Activated CD4-positive, alpha-beta T cell treated with anti-CD3 and anti-CD28 coated beads, Interleukin-2, amount 10 ng/mL, durations not matched to agents 24 days and 14 days (primary cell): ENCODE measurements at regions not wholly inside any gene's neighbourhood (a gene's known extent, or its start where the extent isn't known, plus 50 kb on each side); places are given as distances from the start of the nearest gene placed in this dataset.

Source experiments
- DNase-seq: peaks from one replicate; pipeline ENCODE4 v3.0.0; 2022
- H3K27ac Mint-ChIP-seq: one replicate; pipeline ENCODE4 v1.8.0; 2022; ENCODE audit warnings: mild to moderate bottlenecking, mixed read lengths
- H3K27me3 Mint-ChIP-seq: one replicate; pipeline ENCODE4 v1.8.0; 2022; ENCODE audit warnings: mixed read lengths
- H3K36me3 Mint-ChIP-seq: one replicate; pipeline ENCODE4 v1.8.0; 2022; ENCODE audit warnings: low read depth, mild to moderate bottlenecking, mixed read lengths
- H3K4me1 Mint-ChIP-seq: one replicate; pipeline ENCODE4 v1.8.0; 2021; ENCODE audit warnings: mixed read lengths
- H3K4me3 Mint-ChIP-seq: one replicate; pipeline ENCODE4 v1.8.0; 2022; ENCODE audit warnings: mild to moderate bottlenecking, moderate library complexity, mixed read lengths
- H3K9me3 Mint-ChIP-seq: one replicate; pipeline ENCODE4 v1.8.0; 2021; ENCODE audit warnings: mixed read lengths
- intact Hi-C: fragments of 100-400 bp; cut with micrococcal nuclease; formaldehyde crosslinking; loops from one replicate; pipeline ENCODE4 v1.15.1; 2023

DNA sequence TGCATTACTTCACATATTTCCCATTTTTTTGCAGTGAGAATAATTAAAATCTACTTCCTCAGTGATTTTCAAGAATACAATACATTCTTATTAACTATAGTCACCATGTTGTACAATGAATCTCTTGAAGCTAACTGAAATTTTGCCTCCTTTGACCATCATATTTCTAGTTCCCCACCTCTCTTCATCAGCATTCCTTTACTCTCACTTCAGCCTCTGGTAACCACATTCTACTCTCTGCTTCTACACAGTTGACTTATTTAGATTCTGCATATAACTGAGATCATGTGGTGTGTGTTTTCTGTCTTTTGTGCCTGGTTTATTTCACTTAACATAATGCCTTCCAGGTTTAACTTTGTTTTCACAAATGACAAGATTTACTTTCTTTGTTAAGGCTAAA, 304.4 kb upstream of the LYPLAL1 start:
- Mint-ChIP-seq H3K4me1 (peaks cover 1% of the 10 kb centered on the region), H3K27me3 (no peaks in the 10 kb centered on the region), H3K4me3 (no peak overlapping the region), H3K36me3 (no peaks in the 10 kb centered on the region), H3K27ac (no peak overlapping the region), H3K9me3 (no peaks in the 10 kb centered on the region)
- no peak for DNase-seq
- intact Hi-C loops = no loop called here

DNA sequence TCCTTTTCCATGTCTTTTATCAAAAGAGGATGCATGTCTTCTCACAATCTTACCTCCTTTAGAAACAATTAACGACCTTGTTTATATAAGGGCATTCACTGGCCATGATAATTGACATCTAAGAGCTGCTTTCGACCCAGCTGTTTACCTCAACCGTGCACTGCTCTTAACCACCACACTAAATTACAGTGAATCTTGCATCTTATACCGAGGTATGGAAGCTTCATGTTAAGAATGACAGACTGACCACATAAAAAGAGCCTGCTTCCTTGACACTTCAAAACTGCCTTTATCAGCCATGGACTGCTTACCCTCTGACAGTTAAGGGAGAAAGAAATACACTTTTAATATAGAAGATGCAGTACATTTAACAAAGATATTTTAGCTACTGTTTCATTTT, 301.7 kb upstream of the LYPLAL1 start:
- no peaks in the 10 kb centered on the region for H3K9me3 Mint-ChIP-seq
- no peak for DNase-seq
- H3K27me3 Mint-ChIP-seq = no peaks in the 10 kb centered on the region
- intact Hi-C loops = no loop called here
- H3K27ac Mint-ChIP-seq = no peak overlapping the region
- H3K36me3 Mint-ChIP-seq = no peaks in the 10 kb centered on the region
- H3K4me1 Mint-ChIP-seq = peaks cover 3% of the 10 kb centered on the region
- no peak overlapping the region for H3K4me3 Mint-ChIP-seq

DNA sequence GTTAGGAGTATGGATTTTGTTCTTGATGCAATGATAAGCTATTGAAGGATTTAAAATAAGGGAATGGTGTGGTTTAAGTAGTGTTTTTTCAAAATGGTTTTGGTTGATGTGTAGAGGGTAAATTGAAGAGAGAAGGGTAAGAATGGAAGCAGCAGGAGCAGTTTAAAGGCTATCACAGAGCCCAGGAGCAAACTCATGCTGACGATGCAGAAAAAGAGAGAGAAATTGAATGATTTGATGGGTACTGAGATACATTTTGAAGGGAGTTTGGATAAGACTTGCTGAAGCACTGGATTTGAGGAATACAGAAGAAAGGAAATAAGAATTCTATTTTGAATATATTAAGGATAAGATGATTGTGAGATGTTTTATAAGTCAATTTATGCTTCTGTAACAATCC, 300.8 kb upstream of the LYPLAL1 start:
- H3K9me3 Mint-ChIP-seq = no peaks in the 10 kb centered on the region
- H3K27me3 Mint-ChIP-seq = no peaks in the 10 kb centered on the region
- no peak overlapping the region for H3K27ac Mint-ChIP-seq
- H3K4me3 Mint-ChIP-seq = no peak overlapping the region
- H3K36me3 Mint-ChIP-seq = no peaks in the 10 kb centered on the region
- DNase-seq = no peak
- peaks cover 3% of the 10 kb centered on the region for H3K4me1 Mint-ChIP-seq
- intact Hi-C loops = no loop called here

DNA sequence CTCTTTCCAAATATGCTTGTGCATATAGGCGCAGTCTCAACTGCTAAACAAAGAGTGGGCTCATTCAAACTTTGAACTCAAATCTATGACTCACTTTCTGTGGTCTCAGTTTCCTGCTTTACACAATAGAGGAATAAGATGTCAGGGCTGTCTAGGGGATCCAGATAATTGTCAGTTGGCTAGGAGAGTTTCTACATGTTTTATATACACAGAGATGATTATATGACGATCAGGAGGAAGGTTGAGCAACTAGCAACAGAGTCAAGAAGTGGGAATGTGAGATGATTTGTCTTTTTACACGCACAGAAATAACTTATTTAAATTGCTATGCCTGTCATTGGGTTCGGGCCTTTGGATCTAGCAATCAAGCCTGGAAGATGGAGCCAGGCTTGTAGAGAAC, 299.4 kb upstream of the LYPLAL1 start:
- intact Hi-C loops = no loop called here
- peaks cover 3% of the 10 kb centered on the region for H3K4me1 Mint-ChIP-seq
- DNase-seq = no peak
- no peaks in the 10 kb centered on the region for H3K27me3 Mint-ChIP-seq
- no peaks in the 10 kb centered on the region for H3K9me3 Mint-ChIP-seq
- H3K27ac Mint-ChIP-seq = no peak overlapping the region
- no peak overlapping the region for H3K4me3 Mint-ChIP-seq
- H3K36me3 Mint-ChIP-seq = no peaks in the 10 kb centered on the region

DNA sequence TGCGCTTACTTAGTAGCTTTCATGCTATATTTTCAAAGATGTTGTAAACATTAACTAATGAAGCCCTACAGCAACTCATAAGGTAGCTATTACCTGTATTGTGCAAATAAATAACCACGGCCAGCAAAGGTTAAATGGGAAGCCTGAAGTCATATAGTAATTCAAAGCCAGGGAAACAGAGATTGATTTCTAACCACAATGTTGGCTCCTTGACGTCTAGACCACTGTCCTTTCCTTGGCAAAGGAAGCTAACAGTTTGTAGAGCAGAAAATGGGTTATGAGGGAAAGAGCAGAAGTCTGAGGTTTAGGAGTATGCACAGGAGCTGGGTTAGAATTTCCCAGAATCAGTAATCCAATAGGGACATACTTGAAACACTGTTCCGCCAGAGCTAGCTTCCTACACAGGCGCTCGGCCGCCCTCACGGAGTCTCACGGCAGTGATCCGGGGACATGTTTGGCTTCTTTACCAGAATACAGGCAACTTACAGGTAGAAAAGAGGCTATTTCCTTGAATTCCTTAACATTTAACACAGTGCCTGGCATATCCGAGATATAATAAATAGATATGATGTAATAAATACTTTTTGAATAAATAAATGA, 298.8 kb upstream of the LYPLAL1 start:
- H3K36me3 Mint-ChIP-seq = no peaks in the 10 kb centered on the region
- no peak overlapping the region for H3K27ac Mint-ChIP-seq
- no peaks in the 10 kb centered on the region for H3K9me3 Mint-ChIP-seq
- DNase-seq = no peak
- H3K4me1 Mint-ChIP-seq = peaks cover 3% of the 10 kb centered on the region
- no peak overlapping the region for H3K4me3 Mint-ChIP-seq
- intact Hi-C loops = no loop called here
- no peaks in the 10 kb centered on the region for H3K27me3 Mint-ChIP-seq

DNA sequence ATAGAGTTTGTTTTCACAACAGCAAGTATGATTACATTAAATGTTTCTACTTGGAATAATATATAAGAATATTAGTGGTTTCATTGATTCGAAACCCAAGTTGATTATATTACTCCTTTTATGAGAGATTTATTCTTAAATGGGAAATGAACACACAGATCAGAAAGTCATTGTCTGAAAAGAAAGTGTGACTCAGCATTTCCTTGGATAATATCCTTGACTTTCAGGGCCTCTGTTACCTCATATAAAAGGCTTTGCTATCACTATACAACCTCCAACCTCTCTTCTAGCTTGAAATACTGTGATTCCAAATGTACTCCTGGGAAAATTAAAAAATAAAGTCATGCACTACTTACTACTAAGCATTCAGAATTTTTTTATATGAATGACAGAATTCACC, 295.3 kb upstream of the LYPLAL1 start:
- Mint-ChIP-seq H3K27ac (no peak overlapping the region), H3K9me3 (no peaks in the 10 kb centered on the region), H3K4me3 (no peak overlapping the region), H3K4me1 (peaks cover 3% of the 10 kb centered on the region), H3K27me3 (no peaks in the 10 kb centered on the region), H3K36me3 (no peaks in the 10 kb centered on the region)
- intact Hi-C loops = no loop called here
- no peak for DNase-seq

DNA sequence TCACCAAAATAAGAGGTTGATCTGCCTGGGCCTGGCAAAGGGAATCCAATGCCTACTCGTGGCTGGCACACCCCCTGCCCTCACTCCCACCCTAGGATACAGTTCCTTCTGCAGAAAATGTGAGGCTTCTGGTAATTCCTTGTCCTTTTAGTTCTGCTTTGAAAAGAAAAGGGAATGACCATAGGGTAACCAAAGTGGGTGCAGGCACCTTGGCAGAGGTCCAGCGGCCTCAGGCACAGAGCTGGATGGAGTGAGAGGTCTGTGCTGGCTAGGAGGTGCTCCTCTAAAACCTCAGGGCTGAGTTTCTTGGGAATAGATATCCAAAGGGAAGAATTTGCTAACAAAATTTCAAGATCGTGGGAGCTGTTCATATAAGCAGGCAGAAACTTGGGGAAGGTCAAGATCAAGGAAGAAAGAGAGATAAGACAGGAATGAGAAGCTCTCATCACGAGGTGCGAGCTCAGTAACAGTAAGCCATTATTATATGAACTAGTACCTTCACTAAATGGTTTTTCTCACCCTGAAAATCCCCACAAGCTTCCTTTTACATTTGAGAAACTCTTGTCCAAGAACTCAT, 293.1 kb upstream of the LYPLAL1 start:
- Mint-ChIP-seq H3K4me3 (no peak overlapping the region), H3K4me1 (no peaks in the 10 kb centered on the region), H3K27ac (no peak overlapping the region), H3K27me3 (no peaks in the 10 kb centered on the region), H3K9me3 (peaks cover 5% of the 10 kb centered on the region), H3K36me3 (no peaks in the 10 kb centered on the region)
- no peak for DNase-seq
- intact Hi-C loops = no loop called here

DNA sequence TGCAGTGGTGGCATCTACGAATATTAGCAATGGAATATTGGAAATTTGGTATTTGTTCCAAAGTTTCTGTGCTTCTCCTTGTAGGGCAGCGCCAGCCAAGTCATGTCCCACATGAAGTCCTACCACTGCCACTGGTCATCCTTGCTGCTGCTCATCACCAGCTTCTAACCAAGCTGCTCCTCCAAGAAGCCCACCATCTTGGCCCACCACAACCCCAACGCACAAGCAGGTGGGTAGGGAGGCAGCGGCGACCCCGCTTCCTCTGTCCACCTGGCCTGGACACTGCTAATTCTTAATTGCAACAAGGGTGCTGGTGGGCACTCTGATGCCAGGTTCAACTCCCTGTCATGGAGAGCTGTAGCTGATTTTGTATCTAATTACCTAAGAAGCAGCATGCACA, 291.2 kb upstream of the LYPLAL1 start:
- DNase-seq = no peak
- Mint-ChIP-seq H3K27ac (no peak overlapping the region), H3K27me3 (no peaks in the 10 kb centered on the region), H3K4me1 (no peaks in the 10 kb centered on the region), H3K4me3 (no peak overlapping the region), H3K36me3 (no peaks in the 10 kb centered on the region), H3K9me3 (peaks cover 5% of the 10 kb centered on the region)
- intact Hi-C loops = no loop called here

DNA sequence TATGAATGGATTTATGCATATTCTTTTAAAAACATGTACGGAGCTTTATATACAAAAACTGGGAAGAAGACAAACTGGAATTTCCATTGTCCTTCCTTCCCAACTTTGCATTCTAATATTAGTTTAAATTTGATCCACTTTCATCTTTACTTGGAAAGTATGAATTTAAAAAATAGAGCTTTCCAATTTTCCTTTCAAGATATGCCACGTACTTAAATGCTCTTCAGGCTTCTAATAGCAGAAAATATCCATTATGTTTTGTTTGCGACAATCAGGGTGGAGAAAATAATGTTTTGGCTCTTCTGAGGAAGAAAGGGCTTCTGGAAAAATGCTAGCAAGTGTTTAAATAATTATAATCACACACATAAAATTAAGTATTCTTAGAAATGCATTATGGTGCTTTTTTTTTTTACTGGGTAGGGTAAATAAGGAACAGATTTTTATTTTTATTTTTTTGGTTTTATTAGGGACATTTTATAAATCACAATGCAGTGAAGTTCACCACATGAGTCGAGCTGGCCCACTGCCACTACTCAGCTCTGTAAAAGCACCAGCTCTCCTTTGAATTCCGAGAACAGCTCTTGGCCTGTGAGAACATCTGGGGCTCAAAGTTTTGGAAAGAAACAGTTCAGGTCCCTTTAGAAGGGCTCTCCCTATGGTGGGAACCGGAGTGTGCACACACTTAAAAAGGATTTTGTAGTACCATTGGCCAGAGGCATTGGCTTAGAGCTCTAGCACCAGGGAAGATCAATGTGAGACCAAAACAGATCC, 287.4 kb upstream of the LYPLAL1 start:
- intact Hi-C loops = no loop called here
- no peak overlapping the region for H3K4me3 Mint-ChIP-seq
- peaks cover 5% of the 10 kb centered on the region for H3K9me3 Mint-ChIP-seq
- no peaks in the 10 kb centered on the region for H3K4me1 Mint-ChIP-seq
- H3K27ac Mint-ChIP-seq = no peak overlapping the region
- H3K36me3 Mint-ChIP-seq = no peaks in the 10 kb centered on the region
- H3K27me3 Mint-ChIP-seq = no peaks in the 10 kb centered on the region
- DNase-seq = no peak

DNA sequence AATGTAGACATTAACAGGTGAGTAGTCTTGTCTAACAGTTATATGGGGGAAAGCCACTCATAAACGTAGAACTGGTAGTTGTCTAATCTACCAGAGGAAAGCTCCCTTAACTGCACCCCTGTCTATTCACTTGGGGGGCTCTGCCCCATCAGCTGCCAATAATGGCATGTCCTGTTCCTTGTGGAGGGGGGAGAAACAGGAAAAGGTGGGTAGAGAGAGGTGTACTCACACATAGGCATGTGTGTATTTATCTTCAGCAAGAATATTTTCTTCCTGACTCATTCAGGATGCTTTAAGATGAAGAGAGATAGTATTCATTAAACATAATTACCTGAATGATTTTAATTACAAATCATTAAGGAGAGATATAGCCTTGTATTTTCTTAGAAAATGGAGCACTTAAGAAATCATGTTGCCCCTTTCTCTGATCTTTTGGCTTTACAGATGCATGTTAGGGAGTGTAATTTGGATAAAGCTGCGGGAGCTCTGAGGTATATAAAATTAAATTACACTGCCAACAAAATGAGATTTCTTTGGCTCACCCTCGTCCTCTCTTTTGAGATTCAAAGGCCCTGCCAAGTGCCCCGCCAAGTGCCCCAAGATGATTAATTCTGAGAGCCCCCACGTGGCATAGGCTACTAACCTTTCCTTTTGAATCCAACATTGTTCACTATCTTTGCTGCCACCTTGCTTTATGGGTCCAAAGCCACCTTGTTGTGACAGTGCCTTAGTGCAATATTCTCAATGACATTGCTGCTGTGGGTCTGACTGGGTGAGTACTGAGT, 286.3 kb upstream of the LYPLAL1 start:
- H3K27me3 Mint-ChIP-seq = no peaks in the 10 kb centered on the region
- H3K27ac Mint-ChIP-seq = no peak overlapping the region
- H3K36me3 Mint-ChIP-seq = no peaks in the 10 kb centered on the region
- no peak overlapping the region for H3K4me3 Mint-ChIP-seq
- H3K4me1 Mint-ChIP-seq = no peaks in the 10 kb centered on the region
- H3K9me3 Mint-ChIP-seq = peaks cover 5% of the 10 kb centered on the region
- no peak for DNase-seq
- intact Hi-C loops = no loop called here

DNA sequence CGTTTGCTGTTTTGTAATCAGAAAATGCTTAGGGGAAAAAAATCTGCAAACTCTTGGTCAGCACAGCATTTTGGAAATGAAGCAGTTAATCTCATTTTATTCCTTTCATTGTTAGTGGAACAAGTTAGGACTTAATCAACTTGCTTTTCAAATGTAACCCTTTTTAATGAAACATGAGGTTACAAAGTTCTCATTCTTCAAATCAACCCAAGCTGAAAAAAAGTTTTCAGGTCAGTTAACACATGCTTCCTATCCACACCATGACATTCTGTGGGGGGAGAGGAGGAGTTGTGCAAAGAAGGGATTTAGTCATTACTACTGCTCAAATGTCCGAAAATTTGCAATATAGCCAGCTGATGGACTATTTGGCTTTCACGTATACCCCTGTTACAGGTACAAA, 283.2 kb upstream of the LYPLAL1 start:
- H3K9me3 Mint-ChIP-seq = no peaks in the 10 kb centered on the region
- intact Hi-C loops = no loop called here
- H3K4me1 Mint-ChIP-seq = no peaks in the 10 kb centered on the region

DNA sequence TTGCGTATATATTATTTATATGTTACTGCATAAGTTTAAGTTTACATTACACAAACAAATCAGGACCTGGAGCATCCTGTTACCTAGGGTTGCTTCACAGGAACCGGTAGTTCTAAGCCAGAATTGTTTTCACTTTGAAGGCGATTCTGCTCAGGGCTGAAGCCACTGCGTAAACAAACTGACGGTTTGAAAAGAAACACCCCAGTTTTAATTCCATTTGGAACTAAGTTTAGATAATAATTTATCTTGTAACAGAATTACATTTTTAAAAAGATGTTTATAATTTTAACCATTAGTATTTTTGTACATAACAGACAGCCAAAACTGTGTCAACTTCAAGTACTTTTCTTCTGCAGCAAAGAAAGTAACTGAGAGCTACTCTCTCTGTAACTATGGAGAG, 282.1 kb upstream of the LYPLAL1 start:
- Mint-ChIP-seq H3K4me3 (no peak overlapping the region), H3K36me3 (no peaks in the 10 kb centered on the region), H3K4me1 (no peaks in the 10 kb centered on the region), H3K27ac (no peak overlapping the region), H3K27me3 (no peaks in the 10 kb centered on the region), H3K9me3 (no peaks in the 10 kb centered on the region)
- DNase-seq = no peak
- intact Hi-C loops = no loop called here

More for the DNA sequence above, 283.2 kb upstream of the LYPLAL1 start:
- Mint-ChIP-seq H3K27ac (no peak overlapping the region), H3K36me3 (no peaks in the 10 kb centered on the region), H3K27me3 (no peaks in the 10 kb centered on the region), H3K4me3 (no peak overlapping the region)
- DNase-seq = no peak

DNA sequence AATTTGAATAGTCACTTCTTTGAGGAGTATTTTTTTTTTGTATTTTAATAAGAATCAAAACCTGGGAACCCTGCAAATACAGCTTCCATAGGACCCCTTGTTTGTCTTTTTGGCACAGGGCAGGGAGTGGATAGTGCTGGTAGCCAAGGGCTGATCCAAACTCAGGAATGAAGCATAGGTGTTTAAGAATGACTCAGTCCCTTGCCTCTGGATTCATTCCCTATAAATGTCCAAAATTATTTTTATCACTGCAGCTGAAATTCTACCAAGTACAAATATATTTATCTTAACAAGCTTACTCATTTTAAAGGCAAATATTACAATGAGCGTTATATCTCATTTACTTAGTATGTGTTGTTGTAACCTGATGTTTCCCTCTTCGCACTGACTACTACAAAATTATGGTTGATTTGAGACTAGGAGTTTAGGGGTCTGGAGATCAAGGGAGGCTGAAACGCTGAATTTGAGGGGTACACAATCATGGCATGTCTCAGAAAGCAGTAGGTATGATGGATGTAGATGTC, 278.6 kb upstream of the LYPLAL1 start:
- intact Hi-C loops = no loop called here
- no peaks in the 10 kb centered on the region for H3K36me3 Mint-ChIP-seq
- H3K9me3 Mint-ChIP-seq = no peaks in the 10 kb centered on the region
- no peaks in the 10 kb centered on the region for H3K4me1 Mint-ChIP-seq
- H3K4me3 Mint-ChIP-seq = no peak overlapping the region
- no peak for DNase-seq
- H3K27ac Mint-ChIP-seq = no peak overlapping the region
- no peaks in the 10 kb centered on the region for H3K27me3 Mint-ChIP-seq

DNA sequence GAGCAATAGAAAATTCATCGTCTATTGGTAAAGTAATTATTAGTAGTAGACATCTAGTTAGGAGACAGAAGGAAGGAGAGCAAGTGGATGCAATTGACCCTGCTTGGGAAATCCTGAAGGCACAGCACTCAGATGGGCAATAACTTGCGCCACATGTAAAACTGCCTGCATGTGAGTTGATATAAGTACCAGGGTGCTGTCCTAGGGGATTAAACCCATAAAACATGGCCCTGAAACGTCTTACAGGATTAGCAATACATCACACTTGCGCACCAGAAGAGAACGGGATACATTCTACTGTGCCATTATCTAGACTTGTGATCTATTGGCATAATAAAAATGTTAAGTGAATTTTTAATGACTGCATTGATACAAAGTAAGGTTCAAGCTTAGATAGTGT, 277.5 kb upstream of the LYPLAL1 start:
- Mint-ChIP-seq H3K36me3 (no peaks in the 10 kb centered on the region), H3K4me3 (no peak overlapping the region), H3K4me1 (no peaks in the 10 kb centered on the region), H3K9me3 (no peaks in the 10 kb centered on the region), H3K27ac (no peak overlapping the region), H3K27me3 (no peaks in the 10 kb centered on the region)
- intact Hi-C loops = no loop called here
- no peak for DNase-seq
